H9 (cell line): ENCODE measurements at regions not wholly inside any gene's neighbourhood (a gene's known extent, or its start where the extent isn't known, plus 50 kb on each side); places are given as distances from the start of the nearest gene placed in this dataset.

ENCODE experiments used
- DNase-seq: peaks from one replicate; pipeline ENCODE4 v3.0.0-alpha.2; 2017
- H2AFZ ChIP-seq: one replicate; pipeline ENCODE4 v1.6.1; 2013; ENCODE audit warnings: mild to moderate bottlenecking, low read length, control low read depth, moderate library complexity
- H2AK5ac ChIP-seq: 2 replicates; pipeline ENCODE4 v1.6.1; 2013; ENCODE audit warnings: low read length, control low read depth, mixed read lengths; ENCODE audit not compliant: insufficient read length
- H2BK120ac ChIP-seq: one replicate; pipeline ENCODE4 v1.6.1; 2013; ENCODE audit warnings: low read depth, mild to moderate bottlenecking, low read length, control low read depth, inconsistent platforms; ENCODE audit not compliant: poor library complexity, severe bottlenecking
- H2BK12ac ChIP-seq: 2 replicates; pipeline ENCODE4 v1.6.1; 2013; ENCODE audit warnings: low read length, control low read depth, mixed read lengths, low read depth; ENCODE audit not compliant: insufficient read length
- H2BK15ac ChIP-seq: 2 replicates; pipeline ENCODE4 v1.6.1; 2013; ENCODE audit warnings: low read depth, low read length, control low read depth
- H2BK20ac ChIP-seq: one replicate; pipeline ENCODE4 v1.6.1; 2013; ENCODE audit warnings: low read depth, mild to moderate bottlenecking, low read length, control low read depth, inconsistent platforms; ENCODE audit not compliant: poor library complexity, severe bottlenecking
- H2BK5ac ChIP-seq: 2 replicates; pipeline ENCODE4 v1.6.1; 2013; ENCODE audit warnings: low read length, control low read depth, mixed read lengths; ENCODE audit not compliant: insufficient read length
- H3K14ac ChIP-seq: 2 replicates; pipeline ENCODE4 v1.6.1; 2013; ENCODE audit warnings: low read length, control low read depth; ENCODE audit not compliant: insufficient read depth
- H3K18ac ChIP-seq: 2 replicates; pipeline ENCODE4 v1.6.1; 2013; ENCODE audit warnings: low read depth, mild to moderate bottlenecking, mixed read lengths, low read length, control low read depth; ENCODE audit not compliant: insufficient read length
- H3K23ac ChIP-seq: 2 replicates; pipeline ENCODE4 v1.6.1; 2013; ENCODE audit warnings: low read length, control low read depth, mixed read lengths, low read depth; ENCODE audit not compliant: insufficient read length
- H3K23me2 ChIP-seq: 2 replicates; pipeline ENCODE4 v1.6.1; 2013; ENCODE audit warnings: low read depth, mild to moderate bottlenecking, mixed read lengths, low read length, control low read depth; ENCODE audit not compliant: insufficient read length, poor library complexity, severe bottlenecking
- H3K27ac ChIP-seq: 2 replicates; pipeline ENCODE4 v1.5.1; 2013; ENCODE audit warnings: low read length, control low read depth, mixed read lengths, low read depth; ENCODE audit not compliant: insufficient read length
- H3K27me3 ChIP-seq: 2 replicates; pipeline ENCODE4 v1.6.1; 2013; ENCODE audit warnings: low read length, control low read depth, inconsistent platforms; ENCODE audit not compliant: insufficient read depth
- H3K4ac ChIP-seq: 2 replicates; pipeline ENCODE4 v1.6.1; 2013; ENCODE audit warnings: low read depth, mild to moderate bottlenecking, control low read depth, inconsistent platforms, low read length, moderate library complexity
- H3K4me1 ChIP-seq: 2 replicates; pipeline ENCODE4 v1.6.1; 2013; ENCODE audit warnings: low read length, control low read depth, inconsistent platforms; ENCODE audit not compliant: insufficient read depth
- H3K4me2 ChIP-seq: 2 replicates; pipeline ENCODE4 v1.6.1; 2013; ENCODE audit warnings: low read length, control low read depth, mixed read lengths; ENCODE audit not compliant: insufficient read length, insufficient read depth
- H3K56ac ChIP-seq: 2 replicates; pipeline ENCODE4 v1.6.1; 2013; ENCODE audit warnings: low read depth, mild to moderate bottlenecking, mixed read lengths, low read length, control low read depth; ENCODE audit not compliant: insufficient read length
- H3K79me1 ChIP-seq: 2 replicates; pipeline ENCODE4 v1.6.1; 2013; ENCODE audit warnings: low read depth, mild to moderate bottlenecking, moderate library complexity, low read length, control low read depth, inconsistent platforms; ENCODE audit not compliant: insufficient read depth, poor library complexity, severe bottlenecking
- H3K79me2 ChIP-seq: 2 replicates; pipeline ENCODE4 v1.6.1; 2013; ENCODE audit warnings: low read length, control low read depth, inconsistent platforms; ENCODE audit not compliant: insufficient read depth
- H3K9ac ChIP-seq: 2 replicates; pipeline ENCODE4 v1.6.1; 2013; ENCODE audit warnings: low read length, control low read depth, mixed read lengths; ENCODE audit not compliant: insufficient read length; ENCODE audit errors: extremely low read depth
- H3K9me3 ChIP-seq: one replicate; pipeline ENCODE4 v1.6.1; 2013; ENCODE audit warnings: low read depth, low read length, inconsistent platforms; ENCODE audit not compliant: control insufficient read depth
- H3T11ph ChIP-seq: one replicate; pipeline ENCODE4 v1.6.1; 2013; ENCODE audit warnings: mild to moderate bottlenecking, low read length, control low read depth, inconsistent platforms
- H4K20me1 ChIP-seq: one replicate; pipeline ENCODE4 v1.6.1; 2013; ENCODE audit not compliant: control insufficient read depth, insufficient read length, insufficient read depth
- H4K5ac ChIP-seq: 2 replicates; pipeline ENCODE4 v1.6.1; 2013; ENCODE audit warnings: low read depth, mild to moderate bottlenecking, mixed read lengths, low read length, control low read depth; ENCODE audit not compliant: insufficient read length
- H4K8ac ChIP-seq: replicated peaks from 2 replicates; pipeline ENCODE4 v1.6.1; 2013; ENCODE audit warnings: low read length, control low read depth, mixed read lengths, low read depth; ENCODE audit not compliant: insufficient read length
- H4K91ac ChIP-seq: 2 replicates; pipeline ENCODE4 v1.6.1; 2013; ENCODE audit warnings: low read depth, mild to moderate bottlenecking, moderate library complexity, mixed read lengths, low read length, control low read depth; ENCODE audit not compliant: insufficient read length
- H3K27ac Mint-ChIP-seq, 3 experiments: 2 replicates in 2 of 3; 3 replicates in 1 of 3; pipeline ENCODE4 v1.8.0; 2020 to 2021; ENCODE audit warnings: mixed read lengths in 3 of 3, mild to moderate bottlenecking in 1 of 3, moderate library complexity in 1 of 3
- H3K27me3 Mint-ChIP-seq: 2 replicates; pipeline ENCODE4 v1.8.0; 2021; ENCODE audit warnings: low read depth, mild to moderate bottlenecking, moderate library complexity, mixed read lengths
- H3K36me3 Mint-ChIP-seq, 3 experiments: 2 replicates in 2 of 3; 3 replicates in 1 of 3; pipeline ENCODE4 v1.8.0; 2020 to 2021; ENCODE audit warnings: low read depth in 3 of 3, mixed read lengths in 3 of 3; ENCODE audit not compliant: insufficient read depth in 1 of 3
- H3K4me1 Mint-ChIP-seq, 2 experiments: 2 replicates each; pipeline ENCODE4 v1.8.0; 2020; ENCODE audit warnings: mixed read lengths in 2 of 2
- H3K4me3 Mint-ChIP-seq, 2 experiments: 2 replicates in 1 of 2; 3 replicates in 1 of 2; pipeline ENCODE4 v1.8.0; 2020 to 2021; ENCODE audit warnings: mild to moderate bottlenecking in 2 of 2, mixed read lengths in 2 of 2, moderate library complexity in 1 of 2
- H3K9me3 Mint-ChIP-seq, 2 experiments: 2 replicates in 1 of 2; 3 replicates in 1 of 2; pipeline ENCODE4 v1.8.0; 2020; ENCODE audit warnings: mild to moderate bottlenecking in 2 of 2, mixed read lengths in 2 of 2, moderate library complexity in 1 of 2
- CTCF ChIP-seq: fragments of 200-600 bp; sonication (generic); conservative IDR thresholded peaks from 3 replicates; pipeline ENCODE4 v1.8.0; 2021; ENCODE audit warnings: antibody characterized with exemption, mild to moderate bottlenecking
- WGBS: extraction: QIAGEN DNeasy Blood & Tissue Kit; methylation state at CpG from one replicate; pipeline ENCODE4 v1.1.7; 2013; ENCODE audit warnings: missing lambda C conversion rate, low lambda C conversion rate, mixed read lengths; ENCODE audit not compliant: insufficient read length; ENCODE audit errors: extremely low coverage; 5-methylcytosine and 5-hydroxymethylcytosine counted together

- H3K36me3 Mint-ChIP-seq, result no peaks in the 10 kb centered on the region; a peak in 1 of 7 replicates
- peak overlapping the region in 1 of 3 experiments; percentile 27; a peak in 1 of 7 replicates for H3K27ac Mint-ChIP-seq
- H2BK5ac ChIP-seq, result no peak overlapping the region
- DNase-seq, result no peak
- no peak overlapping the region for H3K4ac ChIP-seq
- H3K56ac ChIP-seq, result no peak overlapping the region
- peaks cover 50% of the 10 kb centered on the region for H3K9me3 ChIP-seq
- no peak overlapping the region for H4K5ac ChIP-seq
- no peak overlapping the region for H2BK120ac ChIP-seq
- H3K27me3 Mint-ChIP-seq, result no peaks in the 10 kb centered on the region
- H3K79me1 ChIP-seq, result no peaks in the 10 kb centered on the region
- H2BK15ac ChIP-seq, result no peak overlapping the region
- H2AFZ ChIP-seq, result no peak overlapping the region
- no peak overlapping the region for H3K27ac ChIP-seq
- H4K20me1 ChIP-seq, result no peaks in the 10 kb centered on the region
- no CpG with 5 or more reads among the region's 1 CpG for WGBS
- no peak for TF ChIP-seq CTCF
- H3K27me3 ChIP-seq, result no peaks in the 10 kb centered on the region
- no peak overlapping the region for H3K23ac ChIP-seq
- H2BK12ac ChIP-seq, result no peak overlapping the region
- H4K8ac ChIP-seq, result no peak overlapping the region
- no peaks in the 10 kb centered on the region for H3K4me1 ChIP-seq
- H3K9ac ChIP-seq, result no peak overlapping the region
- no peak overlapping the region for H3T11ph ChIP-seq
- no peak overlapping the region for H3K4me3 Mint-ChIP-seq
- H2AK5ac ChIP-seq, result no peak overlapping the region
- H3K23me2 ChIP-seq, result no peaks in the 10 kb centered on the region
- H3K4me1 Mint-ChIP-seq, result peaks cover 0 to 2% of the 10 kb centered on the region in 2 experiments; a peak in 1 of 4 replicates
- peaks cover 2 to 55% of the 10 kb centered on the region in 2 experiments; a peak in 4 of 5 replicates for H3K9me3 Mint-ChIP-seq
- no peak overlapping the region for H4K91ac ChIP-seq
- no peak overlapping the region for H3K18ac ChIP-seq
- H2BK20ac ChIP-seq, result no peak overlapping the region
- H3K79me2 ChIP-seq, result no peaks in the 10 kb centered on the region
- H3K14ac ChIP-seq, result no peak overlapping the region
- no peak overlapping the region for H3K4me2 ChIP-seq
Measured at GRCh38 chrX:122868631-122869030, 315.4 kb upstream of the GRIA3 start.
